Left ventricle myocardium inferior (tissue), 1 donor: ENCODE measurements at regions not wholly inside any gene's neighbourhood (a gene's known extent, or its start where the extent isn't known, plus 50 kb on each side); places are given as distances from the start of the nearest gene placed in this dataset.

Experiments used
- DNase-seq: peaks from one replicate; pipeline ENCODE4 v3.0.0-alpha.2; 2020
- H3K27ac ChIP-seq: fragments of 200-600 bp; replicated peaks from 2 replicates; pipeline ENCODE4 v1.8.0; 2021
- H3K27me3 ChIP-seq: fragments of 200-600 bp; 2 replicates; pipeline ENCODE4 v1.8.0; 2021; ENCODE audit warnings: low read depth
- H3K36me3 ChIP-seq: fragments of 200-600 bp; 2 replicates; pipeline ENCODE4 v1.8.0; 2021
- H3K4me1 ChIP-seq: fragments of 200-600 bp; 2 replicates; pipeline ENCODE4 v1.8.0; 2021
- H3K4me3 ChIP-seq: fragments of 200-600 bp; 2 replicates; pipeline ENCODE4 v1.8.0; 2021; ENCODE audit warnings: mild to moderate bottlenecking, moderate library complexity
- H3K9me3 ChIP-seq: fragments of 200-600 bp; replicated peaks from 2 replicates; pipeline ENCODE4 v1.8.0; 2021
- intact Hi-C: fragments of 100-400 bp; cut with micrococcal nuclease; formaldehyde crosslinking; loops from one replicate; pipeline ENCODE4 v1.11.0; 2022
- TF ChIP-seq, protein P1 (sequence below): fragments of 200-600 bp; IDR thresholded peaks from 2 replicates; pipeline ENCODE4 v1.8.0; 2021; ENCODE audit warnings: antibody characterized with exemption, mild to moderate bottlenecking, borderline replicate concordance
- donor health status: DM: no; HTN: yes; CAD: no; lungs with severe emphysema.

DNA sequence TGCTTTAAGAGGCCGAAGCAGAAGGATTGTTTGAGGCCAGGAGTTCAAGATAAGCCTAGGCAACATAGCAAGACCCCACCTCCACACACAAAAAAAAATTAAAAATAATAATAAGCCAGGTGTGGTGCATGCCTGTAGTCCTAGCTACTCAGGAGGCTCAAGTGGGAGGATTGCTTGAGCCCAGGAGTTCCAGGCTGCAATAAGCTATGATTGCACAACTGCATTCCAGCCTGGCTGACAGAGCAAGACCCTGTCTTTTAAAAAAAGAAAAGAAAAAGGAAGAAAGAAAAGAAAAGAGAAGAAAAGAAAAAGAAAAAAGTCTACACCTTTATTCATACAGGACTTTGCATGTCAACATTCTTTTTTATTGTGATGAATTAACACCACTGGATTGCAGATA, 2125.8 kb downstream of the MAT2B start:
- no peak overlapping the region for H3K27ac ChIP-seq
- intact Hi-C loops: no loop called here
- H3K4me1 ChIP-seq: no peaks in the 10 kb centered on the region
- no peak overlapping the region for H3K4me3 ChIP-seq
- H3K9me3 ChIP-seq: no peaks in the 10 kb centered on the region
- TF ChIP-seq, protein P1, sequence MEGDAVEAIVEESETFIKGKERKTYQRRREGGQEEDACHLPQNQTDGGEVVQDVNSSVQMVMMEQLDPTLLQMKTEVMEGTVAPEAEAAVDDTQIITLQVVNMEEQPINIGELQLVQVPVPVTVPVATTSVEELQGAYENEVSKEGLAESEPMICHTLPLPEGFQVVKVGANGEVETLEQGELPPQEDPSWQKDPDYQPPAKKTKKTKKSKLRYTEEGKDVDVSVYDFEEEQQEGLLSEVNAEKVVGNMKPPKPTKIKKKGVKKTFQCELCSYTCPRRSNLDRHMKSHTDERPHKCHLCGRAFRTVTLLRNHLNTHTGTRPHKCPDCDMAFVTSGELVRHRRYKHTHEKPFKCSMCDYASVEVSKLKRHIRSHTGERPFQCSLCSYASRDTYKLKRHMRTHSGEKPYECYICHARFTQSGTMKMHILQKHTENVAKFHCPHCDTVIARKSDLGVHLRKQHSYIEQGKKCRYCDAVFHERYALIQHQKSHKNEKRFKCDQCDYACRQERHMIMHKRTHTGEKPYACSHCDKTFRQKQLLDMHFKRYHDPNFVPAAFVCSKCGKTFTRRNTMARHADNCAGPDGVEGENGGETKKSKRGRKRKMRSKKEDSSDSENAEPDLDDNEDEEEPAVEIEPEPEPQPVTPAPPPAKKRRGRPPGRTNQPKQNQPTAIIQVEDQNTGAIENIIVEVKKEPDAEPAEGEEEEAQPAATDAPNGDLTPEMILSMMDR: no peak
- no peaks in the 10 kb centered on the region for H3K27me3 ChIP-seq
- DNase-seq: no peak
- no peaks in the 10 kb centered on the region for H3K36me3 ChIP-seq

DNA sequence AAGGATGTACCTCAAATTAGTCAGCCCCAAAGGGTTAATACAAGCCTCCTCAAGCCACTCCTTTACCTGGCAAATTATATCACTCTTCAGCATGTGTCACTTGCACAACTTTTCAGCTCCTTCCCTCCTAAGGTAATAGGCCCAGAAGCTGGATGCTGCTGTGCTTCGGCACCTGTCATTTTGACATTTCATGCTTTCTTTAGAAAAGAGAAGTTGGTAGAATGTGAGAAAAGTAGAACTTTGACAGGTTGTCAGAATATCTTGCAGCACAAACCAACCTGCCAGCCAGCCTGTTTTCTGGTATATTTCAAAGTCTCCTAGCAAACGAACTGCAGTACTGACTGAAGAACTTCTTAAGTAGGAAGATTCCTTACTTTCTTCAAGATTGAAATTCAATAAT, 2136.9 kb downstream of the MAT2B start:
- no peak for DNase-seq
- intact Hi-C loops: no loop called here
- H3K4me3 ChIP-seq: no peak overlapping the region
- no peaks in the 10 kb centered on the region for H3K27me3 ChIP-seq
- no peaks in the 10 kb centered on the region for H3K9me3 ChIP-seq
- H3K27ac ChIP-seq: no peak overlapping the region
- no peaks in the 10 kb centered on the region for H3K36me3 ChIP-seq
- TF ChIP-seq, protein P1: no peak
- no peaks in the 10 kb centered on the region for H3K4me1 ChIP-seq

DNA sequence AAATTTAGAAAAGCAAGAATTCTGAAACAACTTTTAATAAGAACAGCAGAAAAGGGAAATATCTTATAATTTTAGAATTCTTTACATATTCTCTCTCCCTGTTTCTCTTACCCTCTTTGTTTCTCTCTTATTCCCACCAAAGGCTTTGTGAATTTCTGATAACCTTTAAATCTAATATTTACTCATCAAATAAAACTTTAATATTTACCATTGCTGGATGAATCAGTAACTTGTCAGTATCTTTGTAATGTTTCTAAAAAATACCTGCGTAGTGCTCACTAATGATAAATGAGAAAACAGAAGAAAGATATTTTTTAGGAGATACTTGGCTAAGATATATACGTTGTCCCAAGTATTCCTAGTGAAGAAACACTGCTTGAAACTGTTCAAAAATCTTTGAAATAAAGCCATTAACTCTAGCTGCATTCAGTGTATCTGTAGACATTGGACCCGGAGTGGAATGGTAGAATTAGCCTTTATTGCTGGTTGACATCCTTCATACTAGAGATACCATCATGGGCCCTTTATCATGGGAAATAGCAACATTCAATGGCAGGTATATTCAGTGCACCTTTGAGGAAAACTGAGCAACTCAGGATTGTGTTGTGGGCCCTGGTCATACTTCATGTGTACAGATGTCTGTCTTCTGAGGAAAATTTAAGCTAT, 2160.4 kb downstream of the MAT2B start:
- H3K27me3 ChIP-seq: no peaks in the 10 kb centered on the region
- no peak for DNase-seq
- intact Hi-C loops: no loop called here
- no peaks in the 10 kb centered on the region for H3K4me1 ChIP-seq
- no peak overlapping the region for H3K27ac ChIP-seq
- H3K4me3 ChIP-seq: no peak overlapping the region
- H3K36me3 ChIP-seq: no peaks in the 10 kb centered on the region
- H3K9me3 ChIP-seq: no peaks in the 10 kb centered on the region
- TF ChIP-seq, protein P1: no peak

DNA sequence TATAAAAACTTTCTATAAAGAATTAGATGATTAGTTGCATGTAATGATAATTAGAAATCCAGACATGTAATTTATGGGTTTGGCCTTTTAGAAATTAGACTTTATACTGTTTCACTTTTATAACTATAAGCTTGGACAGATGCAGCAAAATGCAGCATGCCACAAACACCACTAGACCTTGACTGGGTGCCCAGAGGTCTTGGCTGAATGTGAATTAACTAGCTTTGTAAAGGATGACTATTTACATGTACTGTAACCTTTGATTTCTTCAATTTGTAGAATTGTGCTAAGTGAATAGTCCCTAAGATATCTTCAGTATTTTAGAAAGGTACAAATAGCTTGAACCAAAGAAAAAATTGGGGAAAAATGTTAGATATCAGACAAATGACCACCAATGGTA, 2168.1 kb downstream of the MAT2B start:
- Histone ChIP-seq H3K27me3 (no peaks in the 10 kb centered on the region), H3K27ac (no peak overlapping the region), H3K4me1 (no peaks in the 10 kb centered on the region), H3K4me3 (no peak overlapping the region), H3K9me3 (no peaks in the 10 kb centered on the region), H3K36me3 (no peaks in the 10 kb centered on the region)
- TF ChIP-seq, protein P1: no peak
- DNase-seq: no peak
- intact Hi-C loops: no loop called here

DNA sequence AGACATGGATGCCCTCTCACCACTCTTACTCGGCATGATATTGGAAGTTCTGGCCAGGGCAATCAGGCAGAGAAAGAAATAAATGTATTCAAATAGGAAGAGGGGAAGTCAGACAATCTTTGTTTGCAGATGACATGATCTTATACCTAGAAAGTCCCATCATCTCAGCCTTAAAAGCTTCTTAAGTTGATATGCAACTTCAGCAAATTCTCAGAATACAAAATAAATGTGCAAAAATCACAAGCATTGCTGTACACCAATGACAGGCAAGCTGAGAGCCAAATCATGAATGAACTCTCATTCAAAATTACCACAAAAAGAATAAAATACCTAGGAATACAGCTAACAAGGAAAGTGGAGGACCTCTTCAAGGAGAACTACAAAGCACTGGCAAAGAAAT, 2190.4 kb downstream of the MAT2B start:
- intact Hi-C loops: no loop called here
- no peak overlapping the region for H3K27ac ChIP-seq
- H3K4me3 ChIP-seq: no peak overlapping the region
- DNase-seq: no peak
- H3K4me1 ChIP-seq: no peaks in the 10 kb centered on the region
- H3K27me3 ChIP-seq: no peaks in the 10 kb centered on the region
- TF ChIP-seq, protein P1: no peak
- peaks cover 29% of the 10 kb centered on the region for H3K9me3 ChIP-seq
- no peaks in the 10 kb centered on the region for H3K36me3 ChIP-seq
